ENCODE measurements at regions not wholly inside any gene's neighbourhood (a gene's known extent, or its start where the extent isn't known, plus 50 kb on each side); places are given as distances from the start of the nearest gene placed in this dataset.

- DNase-seq (ENCODE audit: low spot score) = no peak
Measured at GRCh38 chr7:155921086-155921803, 109.0 kb upstream of the SHH start.

- no peak for DNase-seq (ENCODE audit: low spot score)
Measured at GRCh38 chr7:155920068-155920461, 107.8 kb upstream of the SHH start.

- DNase-seq (ENCODE audit: low spot score) = no peak
Measured at GRCh38 chr7:155919391-155920067, 107.3 kb upstream of the SHH start.

- no peak for DNase-seq (ENCODE audit: low spot score)
Measured at GRCh38 chr7:155918720-155919390, 106.6 kb upstream of the SHH start.

GRCh38 chr7:155917836-155918430 lies 105.7 kb upstream of the SHH start:
- DNase-seq (ENCODE audit: low spot score) = no peak

GRCh38 chr7:155916926-155917655 lies 104.8 kb upstream of the SHH start:
- no peak for DNase-seq (ENCODE audit: low spot score)

GRCh38 chr7:155914341-155914740 lies 102.1 kb upstream of the SHH start:
- DNase-seq (ENCODE audit: low spot score) = no peak

- no peak for DNase-seq (ENCODE audit: low spot score)
Measured at GRCh38 chr7:155913719-155914118, 101.5 kb upstream of the SHH start.

- DNase-seq (ENCODE audit: low spot score) = no peak
Measured at GRCh38 chr7:155913291-155913690, 101.0 kb upstream of the SHH start.

- DNase-seq (ENCODE audit: low spot score) = no peak
Measured at GRCh38 chr7:155911471-155912105, 99.3 kb upstream of the SHH start.

GRCh38 chr7:155908385-155908784 lies 96.1 kb upstream of the SHH start:
- no peak for DNase-seq (ENCODE audit: low spot score)

GRCh38 chr7:155907450-155908200 lies 95.4 kb upstream of the SHH start:
- no peak for DNase-seq (ENCODE audit: low spot score)

GRCh38 chr7:155901176-155901575 lies 88.9 kb upstream of the SHH start:
- no peak for DNase-seq (ENCODE audit: low spot score)

- DNase-seq (ENCODE audit: low spot score) = no peak
Measured at GRCh38 chr7:155899596-155899995, 87.3 kb upstream of the SHH start.

GRCh38 chr7:155897758-155898386 lies 85.6 kb upstream of the SHH start:
- DNase-seq (ENCODE audit: low spot score) = no peak

GRCh38 chr7:155896531-155897263 lies 84.4 kb upstream of the SHH start:
- DNase-seq (ENCODE audit: low spot score) = no peak

GRCh38 chr7:155893664-155894063 lies 81.4 kb upstream of the SHH start:
- no peak for DNase-seq (ENCODE audit: low spot score)

- DNase-seq (ENCODE audit: low spot score) = no peak
Measured at GRCh38 chr7:155893176-155893575, 80.9 kb upstream of the SHH start.

- no peak for DNase-seq (ENCODE audit: low spot score)
Measured at GRCh38 chr7:155889636-155890511, 77.6 kb upstream of the SHH start.

Measured in activated CD4-positive, alpha-beta T cell treated with anti-CD3 and anti-CD28 coated beads, Interleukin-2, Interleukin-4, amounts not matched to agents 100 ng/mL and 50 ng/mL, durations not matched to agents 16 hours and 8 hours (primary cell).